HG02870 (cell line): ENCODE measurements at regions not wholly inside any gene's neighbourhood (a gene's known extent, or its start where the extent isn't known, plus 50 kb on each side); places are given as distances from the start of the nearest gene placed in this dataset.
"Not testable (repeated sequence)": the region's sequence is repeated elsewhere in the genome, so short reads cannot be mapped to it uniquely, and the experiment has no call there.

ENCODE experiments used
- ATAC-seq: cut with Tn5 transposase; IDR thresholded peaks from one replicate; pipeline ENCODE4 v1.9.1; 2021; ENCODE audit warnings: mild to moderate bottlenecking, moderate library complexity; ENCODE audit not compliant: unreplicated experiment

GRCh38 chr21:19489930-19490329, 1086.3 kb upstream of the TMPRSS15 start:
- no peak for ATAC-seq

- ATAC-seq, result no peak
Observed at GRCh38 chr21:19490481-19490880, 1086.9 kb upstream of the TMPRSS15 start.

GRCh38 chr21:19493437-19494241, 1090.1 kb upstream of the TMPRSS15 start:
- not testable (repeated sequence) for ATAC-seq

- ATAC-seq, result no peak
Observed at GRCh38 chr21:19501115-19501514, 1097.5 kb upstream of the TMPRSS15 start.

GRCh38 chr21:19507682-19508260, 1104.2 kb upstream of the TMPRSS15 start:
- ATAC-seq, result no peak

DNA sequence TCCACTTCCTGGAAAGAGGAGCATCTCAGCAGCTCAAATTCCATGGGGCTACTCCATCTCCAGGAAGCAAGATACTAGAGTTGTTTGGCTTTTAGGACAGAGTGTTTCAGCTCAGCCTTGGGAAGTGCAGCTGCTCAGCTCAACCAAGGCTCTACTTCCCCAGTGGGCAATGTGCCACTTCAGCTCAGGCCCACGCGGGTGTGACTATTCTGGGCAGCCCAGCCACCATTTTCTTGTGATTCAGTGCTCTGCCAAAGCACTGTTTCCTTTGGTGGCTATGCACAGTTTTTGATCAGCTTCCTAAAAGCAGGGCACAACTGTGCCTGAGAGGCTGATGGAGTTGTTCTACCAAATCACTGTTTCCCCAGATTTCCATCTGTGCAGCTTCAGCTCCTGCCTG, 1104.9 kb upstream of the TMPRSS15 start:
- no peak for ATAC-seq

DNA sequence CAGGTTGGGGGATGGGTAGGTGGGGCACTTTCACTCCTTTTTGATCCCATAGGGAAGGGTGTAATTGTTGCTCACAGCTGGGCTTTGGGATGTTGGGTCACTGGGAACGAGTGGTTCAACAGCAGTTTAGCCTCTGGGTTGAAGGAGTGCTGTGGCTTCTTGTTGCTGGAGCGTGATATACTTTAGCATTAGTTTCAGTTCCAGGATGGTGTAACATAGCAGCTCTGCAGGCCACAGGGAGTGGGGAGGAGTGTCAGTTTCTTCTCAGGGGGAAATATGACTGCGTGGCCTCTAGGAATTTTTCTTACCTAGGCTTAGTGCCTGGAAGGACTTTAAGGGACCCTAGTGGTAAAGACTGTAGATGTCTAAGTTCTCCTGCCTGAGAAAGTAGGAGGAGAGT, 1105.3 kb upstream of the TMPRSS15 start:
- no peak for ATAC-seq

DNA sequence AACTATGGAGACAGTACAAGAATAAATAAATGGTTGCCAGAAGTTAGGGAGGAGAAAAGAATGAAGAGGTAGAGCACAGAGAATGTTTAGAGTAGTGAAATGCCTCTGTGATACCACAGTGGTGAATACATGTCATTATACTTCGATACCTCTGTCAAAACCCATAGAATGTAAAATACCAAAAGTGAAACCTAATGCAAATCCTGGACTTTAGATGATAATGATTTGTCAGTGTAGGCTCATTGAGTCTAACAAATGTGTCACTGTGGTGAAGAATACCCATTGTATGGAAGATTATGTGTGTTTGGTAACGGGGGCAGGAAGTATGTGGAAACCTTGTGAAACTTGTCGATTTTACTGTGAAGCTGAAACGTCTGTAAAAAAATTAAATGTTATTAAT, 1106.5 kb upstream of the TMPRSS15 start:
- no peak for ATAC-seq

DNA sequence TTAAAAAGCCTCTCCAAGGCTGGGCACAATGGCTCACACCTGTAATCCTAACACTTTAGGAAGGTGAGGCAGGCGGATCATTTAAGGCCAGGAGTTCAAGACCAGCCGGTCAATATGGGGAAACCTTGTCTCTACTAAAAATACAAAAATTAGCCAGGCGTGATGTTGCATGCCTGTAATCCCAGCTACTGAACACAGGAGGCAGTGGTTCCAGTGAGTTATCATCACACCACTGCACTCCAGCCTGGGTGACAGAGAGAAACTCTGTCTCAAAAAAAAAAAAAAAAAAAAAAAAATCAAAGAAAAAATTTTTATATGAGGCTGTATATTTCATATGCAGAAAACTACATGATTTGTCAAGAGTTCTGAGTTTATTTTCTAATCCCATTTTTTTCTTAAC, 1107.1 kb upstream of the TMPRSS15 start:
- no peak for ATAC-seq

DNA sequence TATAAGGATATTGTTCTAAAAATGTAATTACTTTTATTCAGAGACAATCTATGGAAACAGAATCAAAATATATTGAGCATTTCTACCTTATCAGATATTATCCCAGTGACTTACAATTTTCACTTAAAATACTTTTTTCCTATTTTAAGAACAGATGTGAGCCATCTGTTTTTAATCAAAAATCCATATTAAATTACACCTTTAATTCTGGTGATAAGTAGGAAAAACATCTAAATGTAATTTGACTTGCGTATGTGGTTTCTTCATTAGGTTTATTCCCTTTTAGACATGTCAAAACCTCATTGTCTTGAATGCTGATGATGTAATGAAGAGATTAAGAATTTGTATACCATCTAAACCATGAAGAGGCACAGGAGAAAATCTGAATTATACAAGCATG, 1118.8 kb upstream of the TMPRSS15 start:
- no peak for ATAC-seq

- no peak for ATAC-seq
Observed at GRCh38 chr21:19523061-19523460, 1119.5 kb upstream of the TMPRSS15 start.

- ATAC-seq, result no peak
Observed at GRCh38 chr21:19523746-19524145, 1120.2 kb upstream of the TMPRSS15 start.

DNA sequence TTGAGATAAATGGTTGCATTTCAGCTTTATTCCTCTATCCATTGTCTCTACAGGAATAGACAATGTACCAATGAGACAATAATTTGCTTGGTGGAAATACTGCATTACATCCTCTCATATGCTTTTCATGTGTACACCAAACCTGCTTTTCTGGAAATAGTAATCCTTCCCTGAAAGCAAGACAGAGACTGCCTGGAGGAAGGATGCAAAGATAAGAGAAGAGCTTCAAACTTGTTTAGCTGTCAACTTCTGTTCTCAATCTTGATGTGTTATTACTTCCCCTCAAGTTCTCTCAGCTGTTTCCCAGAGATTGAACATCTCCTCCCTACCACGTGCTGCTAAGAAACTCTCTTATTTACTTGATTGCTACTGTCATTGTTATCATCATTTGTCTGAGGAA, 1125.4 kb upstream of the TMPRSS15 start:
- no peak for ATAC-seq

- ATAC-seq, result no peak
Observed at GRCh38 chr21:19535356-19535755, 1131.8 kb upstream of the TMPRSS15 start.

GRCh38 chr21:19537116-19537515, 1133.5 kb upstream of the TMPRSS15 start:
- no peak for ATAC-seq

- no peak for ATAC-seq
Observed at GRCh38 chr21:19540287-19540686, 1136.7 kb upstream of the TMPRSS15 start.

GRCh38 chr21:19541602-19542001, 1138.0 kb upstream of the TMPRSS15 start:
- ATAC-seq, result no peak

- ATAC-seq, result not testable (repeated sequence)
Observed at GRCh38 chr21:19544493-19544892, 1140.9 kb upstream of the TMPRSS15 start.

DNA sequence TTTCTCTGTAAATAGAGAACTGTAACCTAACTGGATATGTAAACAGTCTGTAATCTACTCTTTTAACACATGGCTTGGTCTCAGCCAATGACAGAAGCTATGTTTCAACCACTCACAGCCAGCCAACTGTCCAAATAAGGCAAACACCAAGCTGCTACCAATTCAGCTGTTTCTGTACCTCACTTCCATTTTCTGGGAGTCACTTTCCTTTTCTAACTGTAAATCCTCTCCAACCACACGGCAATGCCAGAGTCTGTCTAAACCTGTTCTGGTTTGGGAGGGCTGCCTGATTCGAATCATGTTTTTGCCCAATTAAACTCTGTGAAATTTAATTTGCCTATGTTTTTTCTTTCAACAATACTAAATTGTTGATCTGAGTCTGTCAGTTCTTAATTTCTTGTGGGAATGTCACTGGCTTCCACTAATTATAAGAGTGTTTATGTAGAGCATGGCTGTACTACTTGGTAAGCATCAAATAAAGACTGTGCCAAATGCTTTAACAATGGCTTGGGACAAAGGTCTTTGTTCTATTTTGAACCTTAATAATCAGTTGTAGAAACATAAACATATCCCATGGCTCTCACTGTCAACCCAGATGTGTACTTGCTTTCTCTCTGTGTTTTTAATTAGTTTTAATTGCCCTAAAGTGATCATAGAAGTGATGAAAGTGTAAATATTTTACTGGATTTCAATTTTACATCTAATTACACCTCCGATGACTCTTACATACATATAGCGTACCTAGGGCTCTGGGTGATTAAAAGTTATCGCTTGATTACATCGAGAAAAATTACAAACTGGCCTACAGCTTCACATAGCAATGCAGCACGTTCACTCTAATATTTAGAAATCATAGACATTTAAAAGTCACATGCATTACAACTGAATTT, 1144.6 kb upstream of the TMPRSS15 start:
- ATAC-seq, result no peak

DNA sequence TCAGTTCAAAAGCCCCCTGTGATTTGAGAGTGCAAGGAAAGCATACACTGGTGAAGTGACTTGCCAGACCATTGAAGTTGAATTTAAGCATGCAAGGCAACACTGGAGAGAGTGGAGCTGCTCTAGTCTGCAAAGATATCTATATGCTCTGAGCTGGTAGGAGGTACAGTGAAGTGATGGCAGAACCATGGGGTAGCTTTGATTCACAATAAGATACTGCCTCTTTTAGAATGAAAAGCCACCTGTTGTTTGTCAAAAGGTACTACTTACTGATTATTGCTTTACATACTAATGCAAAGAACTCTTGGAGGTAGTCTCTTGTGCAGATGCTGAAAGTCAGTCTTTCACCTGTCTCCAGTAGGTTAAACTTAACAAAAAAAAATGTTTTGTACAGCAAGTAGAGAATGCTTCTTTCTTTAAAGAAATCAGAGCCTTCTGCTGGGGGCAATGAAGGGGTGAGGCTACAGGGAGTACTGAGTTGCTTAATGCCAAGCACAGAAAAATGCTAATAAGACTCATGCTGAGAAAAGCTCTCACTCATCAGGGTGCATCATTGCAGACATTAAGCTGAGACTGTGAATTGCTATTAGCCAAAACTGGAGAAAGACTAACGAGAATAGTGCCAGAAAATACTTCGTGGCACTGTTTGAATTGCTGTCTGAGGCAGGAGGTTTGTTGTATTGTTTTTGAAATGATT, 1150.5 kb upstream of the TMPRSS15 start:
- no peak for ATAC-seq

GRCh38 chr21:19557046-19557445, 1153.5 kb upstream of the TMPRSS15 start:
- ATAC-seq, result no peak
